Peyer's patch (tissue), 4 donors: ENCODE measurements at regions not wholly inside any gene's neighbourhood (a gene's known extent, or its start where the extent isn't known, plus 50 kb on each side); places are given as distances from the start of the nearest gene placed in this dataset.

Experiments used
- POLR2A ChIP-seq, 2 donors: fragments of 450-650 bp; IDR thresholded peaks; one replicate each; pipeline ENCODE4 v1.5.1; 2017; ENCODE audit warnings: antibody characterized with exemption in 2 of 2, mild to moderate bottlenecking in 2 of 2, moderate library complexity in 2 of 2
- TF ChIP-seq, protein P1 (sequence below), 6 experiments: fragments of 450-650 bp in 4 of 6; fragments of 200-600 bp in 2 of 6; sonication (generic) in 1 of 6; IDR thresholded peaks; one replicate each; pipeline ENCODE4 v1.5.1; 2017 to 2019; ENCODE audit warnings: antibody characterized with exemption in 6 of 6, mild to moderate bottlenecking in 3 of 6, moderate library complexity in 1 of 6

GRCh38 chr12:105436636-105437035 lies 106.1 kb downstream of the C12orf75 start:
- TF ChIP-seq, protein P1, sequence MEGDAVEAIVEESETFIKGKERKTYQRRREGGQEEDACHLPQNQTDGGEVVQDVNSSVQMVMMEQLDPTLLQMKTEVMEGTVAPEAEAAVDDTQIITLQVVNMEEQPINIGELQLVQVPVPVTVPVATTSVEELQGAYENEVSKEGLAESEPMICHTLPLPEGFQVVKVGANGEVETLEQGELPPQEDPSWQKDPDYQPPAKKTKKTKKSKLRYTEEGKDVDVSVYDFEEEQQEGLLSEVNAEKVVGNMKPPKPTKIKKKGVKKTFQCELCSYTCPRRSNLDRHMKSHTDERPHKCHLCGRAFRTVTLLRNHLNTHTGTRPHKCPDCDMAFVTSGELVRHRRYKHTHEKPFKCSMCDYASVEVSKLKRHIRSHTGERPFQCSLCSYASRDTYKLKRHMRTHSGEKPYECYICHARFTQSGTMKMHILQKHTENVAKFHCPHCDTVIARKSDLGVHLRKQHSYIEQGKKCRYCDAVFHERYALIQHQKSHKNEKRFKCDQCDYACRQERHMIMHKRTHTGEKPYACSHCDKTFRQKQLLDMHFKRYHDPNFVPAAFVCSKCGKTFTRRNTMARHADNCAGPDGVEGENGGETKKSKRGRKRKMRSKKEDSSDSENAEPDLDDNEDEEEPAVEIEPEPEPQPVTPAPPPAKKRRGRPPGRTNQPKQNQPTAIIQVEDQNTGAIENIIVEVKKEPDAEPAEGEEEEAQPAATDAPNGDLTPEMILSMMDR (IDR thresholded peaks at IDR 0.05): no peak
- no peak for TF ChIP-seq POLR2A (IDR thresholded peaks at IDR 0.05)
